Spinal cord (tissue), 9 donors: ENCODE measurements at regions not wholly inside any gene's neighbourhood (a gene's known extent, or its start where the extent isn't known, plus 50 kb on each side); places are given as distances from the start of the nearest gene placed in this dataset.
A peak's percentile ranks its signal among the peaks of the same experiment; 100 is the strongest.

ENCODE experiments used
- DNase-seq, 6 donors: peaks; one replicate each; pipeline versions ENCODE4 v3.0.0 to v3.0.0-alpha.2; 2013 to 2015; ENCODE audit warnings: low spot score in 6 of 6, low read depth in 4 of 6
- H3K27ac ChIP-seq: one replicate; pipeline ENCODE4 v1.5.1; 2013; ENCODE audit warnings: low read depth, low read length, control low read depth
- H3K27me3 ChIP-seq: one replicate; pipeline ENCODE4 v1.6.1; 2013; ENCODE audit warnings: low read length; ENCODE audit not compliant: control insufficient read depth, insufficient read depth
- H3K36me3 ChIP-seq: one replicate; pipeline ENCODE4 v1.6.1; 2013; ENCODE audit warnings: low read length; ENCODE audit not compliant: control insufficient read depth, insufficient read depth
- H3K4me1 ChIP-seq: one replicate; pipeline ENCODE4 v1.6.1; 2013; ENCODE audit warnings: low read length; ENCODE audit not compliant: control insufficient read depth, insufficient read depth
- H3K4me3 ChIP-seq: one replicate; pipeline ENCODE4 v1.5.1; 2013; ENCODE audit warnings: low read depth, low read length, control low read depth
- H3K9me3 ChIP-seq: one replicate; pipeline ENCODE4 v1.6.1; 2013; ENCODE audit warnings: low read length; ENCODE audit not compliant: control insufficient read depth, insufficient read depth
- WGBS: methylation state at CpG from one replicate; pipeline ENCODE4 v1.1.5; 2013; ENCODE audit warnings: missing lambda C conversion rate; ENCODE audit not compliant: insufficient coverage; 5-methylcytosine and 5-hydroxymethylcytosine counted together
- donor health status: healthy.

DNA sequence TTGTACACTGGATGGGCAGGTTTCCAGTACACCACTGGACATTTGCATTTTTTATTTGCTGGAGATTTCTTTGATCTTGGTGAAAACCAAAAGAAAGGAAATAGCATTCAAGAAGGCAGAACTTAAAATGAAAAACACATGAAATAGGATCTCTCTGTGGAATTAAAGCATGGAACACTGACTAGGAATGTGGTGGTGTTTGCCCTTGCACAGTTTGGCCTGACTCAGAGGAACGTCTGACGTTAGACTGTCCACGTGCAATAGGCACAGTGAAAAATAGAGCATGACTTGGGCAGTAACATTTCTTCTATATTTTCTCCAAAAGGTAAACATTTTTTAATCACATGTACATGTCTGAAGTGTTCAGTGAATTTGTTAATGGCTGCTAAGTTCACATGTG lies 474.1 kb upstream of the PRICKLE1 start:
- no peaks in the 10 kb centered on the region for H3K9me3 ChIP-seq
- no CpG with 5 or more reads among the region's 3 CpGs for WGBS

GRCh38 chr12:43062201-43062895 lies 472.8 kb upstream of the PRICKLE1 start:
- no peak overlapping the region for H3K4me3 ChIP-seq
- WGBS = 33% methylated on average over 1 of the region's 1 CpG

More for the DNA sequence above, 474.1 kb upstream of the PRICKLE1 start:
- Histone ChIP-seq H3K27me3 (no peaks in the 10 kb centered on the region), H3K36me3 (no peaks in the 10 kb centered on the region), H3K27ac (no peak overlapping the region), H3K4me1 (no peaks in the 10 kb centered on the region), H3K4me3 (no peak overlapping the region)
- no peak for DNase-seq

DNA sequence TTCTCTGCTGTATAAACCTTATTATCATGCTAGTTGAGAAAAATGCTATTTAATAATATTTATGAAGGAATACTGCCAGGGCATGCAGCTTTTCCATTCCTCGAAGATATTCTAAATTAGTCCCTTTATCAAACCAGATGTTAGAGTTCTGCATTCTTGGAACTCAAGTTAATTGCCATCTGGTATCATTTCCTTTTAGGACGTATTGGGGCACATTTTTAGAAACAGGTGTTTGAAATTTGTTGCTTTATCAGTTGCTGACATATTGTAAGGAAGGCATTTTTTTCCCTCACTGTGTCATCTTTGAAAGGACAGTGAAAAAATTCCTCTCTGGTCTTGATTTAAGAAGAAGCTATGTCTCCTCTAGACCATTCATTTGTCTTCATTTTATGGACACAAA lies 471.2 kb upstream of the PRICKLE1 start:
- WGBS = no CpG with 5 or more reads among the region's 2 CpGs
- H3K36me3 ChIP-seq = no peaks in the 10 kb centered on the region
- no peaks in the 10 kb centered on the region for H3K27me3 ChIP-seq
- H3K9me3 ChIP-seq = no peaks in the 10 kb centered on the region
- no peak for DNase-seq
- no peak overlapping the region for H3K4me3 ChIP-seq
- H3K27ac ChIP-seq = no peak overlapping the region
- no peaks in the 10 kb centered on the region for H3K4me1 ChIP-seq

More at GRCh38 chr12:43062201-43062895, 472.8 kb upstream of the PRICKLE1 start:
- no peaks in the 10 kb centered on the region for H3K27me3 ChIP-seq
- H3K4me1 ChIP-seq = no peaks in the 10 kb centered on the region
- H3K9me3 ChIP-seq = no peaks in the 10 kb centered on the region
- no peaks in the 10 kb centered on the region for H3K36me3 ChIP-seq
- DNase-seq = peak in 1 of 6 donors; percentile 32
- H3K27ac ChIP-seq = no peak overlapping the region

GRCh38 chr12:43058616-43059015 lies 469.1 kb upstream of the PRICKLE1 start:
- Histone ChIP-seq H3K27ac (no peak overlapping the region), H3K27me3 (no peaks in the 10 kb centered on the region), H3K9me3 (no peaks in the 10 kb centered on the region), H3K4me3 (no peak overlapping the region), H3K4me1 (no peaks in the 10 kb centered on the region), H3K36me3 (no peaks in the 10 kb centered on the region)
- no CpG with 5 or more reads among the region's 4 CpGs for WGBS
- no peak for DNase-seq

DNA sequence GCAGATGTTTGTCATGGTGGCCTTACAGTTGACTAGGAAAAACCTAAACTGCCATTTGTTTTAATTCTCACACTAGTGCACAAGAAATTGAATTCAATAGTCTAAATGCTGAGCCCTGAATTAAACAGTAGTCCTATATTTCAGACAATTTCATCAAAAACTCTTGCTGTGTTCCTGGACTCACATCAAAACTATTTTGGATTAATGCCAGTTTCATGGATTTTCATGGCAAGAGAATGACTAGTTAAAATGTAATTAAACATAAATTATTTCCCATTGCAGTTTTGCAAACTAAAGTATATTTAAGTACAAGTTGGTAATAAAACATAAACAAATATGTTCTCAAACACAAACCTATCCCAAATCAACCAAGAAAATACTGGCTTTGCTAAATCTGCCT lies 468.0 kb upstream of the PRICKLE1 start:
- H3K27me3 ChIP-seq = no peaks in the 10 kb centered on the region
- peak in 2 of 6 donors; percentile 19 to 27 for DNase-seq
- H3K36me3 ChIP-seq = no peaks in the 10 kb centered on the region
- H3K27ac ChIP-seq = no peak overlapping the region
- no peaks in the 10 kb centered on the region for H3K9me3 ChIP-seq
- no peak overlapping the region for H3K4me3 ChIP-seq
- H3K4me1 ChIP-seq = no peaks in the 10 kb centered on the region

- no peak overlapping the region for H3K4me3 ChIP-seq
- H3K9me3 ChIP-seq = no peaks in the 10 kb centered on the region
- WGBS = no CpG with 5 or more reads among the region's 2 CpGs
- DNase-seq = peak in 1 of 6 donors; percentile 35
- H3K36me3 ChIP-seq = no peaks in the 10 kb centered on the region
- H3K27me3 ChIP-seq = no peaks in the 10 kb centered on the region
- no peak overlapping the region for H3K27ac ChIP-seq
- H3K4me1 ChIP-seq = no peaks in the 10 kb centered on the region
These were observed 464.5 kb upstream of the PRICKLE1 start for GRCh38 chr12:43054085-43054484.

GRCh38 chr12:43052441-43052840 lies 462.9 kb upstream of the PRICKLE1 start:
- no peaks in the 10 kb centered on the region for H3K27me3 ChIP-seq
- H3K4me1 ChIP-seq = no peaks in the 10 kb centered on the region
- H3K9me3 ChIP-seq = no peaks in the 10 kb centered on the region
- no peak for DNase-seq
- no peaks in the 10 kb centered on the region for H3K36me3 ChIP-seq
- no peak overlapping the region for H3K27ac ChIP-seq
- WGBS = 40% methylated on average over 6 of the region's 6 CpGs
- no peak overlapping the region for H3K4me3 ChIP-seq

DNA sequence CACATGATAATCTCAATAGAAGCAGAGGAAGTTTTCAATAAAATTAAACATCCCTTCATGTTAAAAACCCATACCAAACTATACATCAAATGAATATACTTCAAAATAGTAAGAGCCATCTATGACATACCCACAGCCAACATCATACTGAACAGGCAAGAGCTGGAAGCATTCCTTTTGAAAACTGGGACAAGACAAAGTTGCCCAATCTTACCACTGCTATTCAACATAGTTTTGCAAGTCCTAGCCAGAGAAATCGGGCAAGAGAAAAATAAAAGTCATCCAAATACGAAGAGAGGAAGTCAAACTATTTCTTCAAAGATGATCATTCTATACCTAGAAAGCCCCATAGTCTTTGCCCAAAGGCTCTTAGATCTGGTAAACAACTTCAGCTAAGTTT lies 454.7 kb upstream of the PRICKLE1 start:
- WGBS = 100% methylated on average over 2 of the region's 2 CpGs

DNA sequence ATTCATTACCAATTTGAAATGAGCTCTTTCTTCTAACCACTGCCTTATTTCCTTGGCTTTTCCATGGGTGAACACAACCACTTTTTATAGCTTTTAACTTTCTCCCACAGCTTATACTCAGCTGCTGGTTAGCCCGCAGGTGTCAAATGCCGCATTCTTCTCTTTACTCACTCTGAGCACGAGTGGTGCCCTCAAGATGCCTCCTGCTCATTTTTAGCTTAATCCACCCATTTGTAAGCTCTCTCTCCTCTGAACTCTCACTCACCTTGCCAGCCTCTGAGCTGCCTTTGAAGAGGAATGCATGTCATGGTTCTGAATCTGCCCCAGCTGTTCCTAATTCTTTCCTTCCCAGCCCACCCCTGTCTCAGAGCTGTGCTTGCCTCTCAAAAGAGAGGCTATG lies 449.4 kb upstream of the PRICKLE1 start:
- Histone ChIP-seq H3K4me3 (no peak overlapping the region), H3K36me3 (no peaks in the 10 kb centered on the region), H3K27ac (no peak overlapping the region), H3K27me3 (no peaks in the 10 kb centered on the region), H3K4me1 (no peaks in the 10 kb centered on the region), H3K9me3 (no peaks in the 10 kb centered on the region)
- 74% methylated on average over 3 of the region's 3 CpGs for WGBS
- DNase-seq = no peak

More for the DNA sequence above, 454.7 kb upstream of the PRICKLE1 start:
- H3K27ac ChIP-seq = no peak overlapping the region
- H3K36me3 ChIP-seq = no peaks in the 10 kb centered on the region
- no peaks in the 10 kb centered on the region for H3K4me1 ChIP-seq
- no peak overlapping the region for H3K4me3 ChIP-seq
- DNase-seq = no peak
- no peaks in the 10 kb centered on the region for H3K27me3 ChIP-seq
- no peaks in the 10 kb centered on the region for H3K9me3 ChIP-seq

DNA sequence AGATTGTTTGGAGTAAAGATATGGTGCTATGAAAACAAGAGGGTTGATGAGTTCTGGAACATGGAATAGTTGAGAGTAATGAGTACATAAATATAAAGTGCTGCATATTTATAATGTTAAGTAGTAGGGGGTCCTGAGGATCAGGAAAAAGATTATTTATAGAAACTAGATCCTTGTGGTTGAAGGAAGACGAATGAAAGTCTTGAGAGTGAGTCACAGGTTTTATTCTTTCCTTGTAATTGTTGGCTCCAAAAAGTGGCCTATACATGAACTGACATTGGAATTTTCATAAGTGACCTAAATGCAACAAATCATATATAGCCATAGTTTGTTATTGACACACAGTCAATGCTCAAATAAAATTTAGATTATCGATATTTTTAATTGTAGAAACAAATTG lies 440.4 kb upstream of the PRICKLE1 start:
- no peak overlapping the region for H3K27ac ChIP-seq
- H3K27me3 ChIP-seq = no peaks in the 10 kb centered on the region
- H3K36me3 ChIP-seq = no peaks in the 10 kb centered on the region
- no peak overlapping the region for H3K4me3 ChIP-seq
- WGBS = no CpG with 5 or more reads among the region's 2 CpGs
- DNase-seq = no peak
- no peaks in the 10 kb centered on the region for H3K4me1 ChIP-seq
- H3K9me3 ChIP-seq = peaks cover 3% of the 10 kb centered on the region
